GM10266 (cell line): ENCODE measurements at regions not wholly inside any gene's neighbourhood (a gene's known extent, or its start where the extent isn't known, plus 50 kb on each side); places are given as distances from the start of the nearest gene placed in this dataset.

ENCODE experiments used
- DNase-seq: peaks from one replicate; pipeline ENCODE4 v3.0.0; 2012; ENCODE audit errors: extremely low spot score
- CTCF ChIP-seq: IDR thresholded peaks from 2 replicates; pipeline ENCODE4 v1.5.1; 2012; ENCODE audit warnings: mild to moderate bottlenecking, low read depth; ENCODE audit not compliant: control insufficient read depth, insufficient read depth; ENCODE audit errors: missing control alignments

- TF ChIP-seq CTCF, result no peak
- DNase-seq, result no peak
Measured at GRCh38 chr9:74391816-74392215, 105.3 kb upstream of the RORB start.

- no peak for DNase-seq
- no peak for TF ChIP-seq CTCF
Measured at GRCh38 chr9:74403581-74403980, 93.6 kb upstream of the RORB start.

GRCh38 chr9:74404620-74405019 is 92.5 kb upstream of the RORB start:
- DNase-seq, result no peak
- TF ChIP-seq CTCF, result no peak

- no peak for DNase-seq
- no peak for TF ChIP-seq CTCF
Measured at GRCh38 chr9:74407166-74407565, 90.0 kb upstream of the RORB start.

GRCh38 chr9:74412236-74412979 is 84.7 kb upstream of the RORB start:
- DNase-seq, result no peak
- no peak for TF ChIP-seq CTCF

- TF ChIP-seq CTCF, result no peak
- DNase-seq, result no peak
Measured at GRCh38 chr9:74413876-74414275, 83.3 kb upstream of the RORB start.

- DNase-seq, result no peak
- no peak for TF ChIP-seq CTCF
Measured at GRCh38 chr9:74414325-74414724, 82.8 kb upstream of the RORB start.
